ENCODE measurements at regions not wholly inside any gene's neighbourhood (a gene's known extent, or its start where the extent isn't known, plus 50 kb on each side); places are given as distances from the start of the nearest gene placed in this dataset.

DNA sequence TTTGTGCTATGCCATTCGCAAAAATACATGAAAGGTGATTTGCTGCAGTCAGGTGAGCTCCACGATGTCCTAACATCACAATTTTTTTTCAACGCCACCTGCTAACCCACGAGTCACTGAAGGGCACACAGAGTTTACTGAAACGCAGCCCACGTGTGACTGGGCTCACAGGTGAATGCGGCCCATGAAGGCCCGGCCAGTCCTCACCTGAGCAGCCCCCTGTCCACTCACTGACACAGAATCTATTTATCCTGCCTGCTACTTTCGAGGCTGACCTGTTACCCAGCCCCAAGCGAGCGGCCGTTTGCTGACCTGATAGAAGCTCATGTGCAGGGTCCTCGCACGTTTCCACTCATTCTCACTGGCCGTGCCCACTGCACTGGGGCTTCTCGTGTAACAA lies 121.9 kb upstream of the SOX1 start:
- TF ChIP-seq, protein P1, sequence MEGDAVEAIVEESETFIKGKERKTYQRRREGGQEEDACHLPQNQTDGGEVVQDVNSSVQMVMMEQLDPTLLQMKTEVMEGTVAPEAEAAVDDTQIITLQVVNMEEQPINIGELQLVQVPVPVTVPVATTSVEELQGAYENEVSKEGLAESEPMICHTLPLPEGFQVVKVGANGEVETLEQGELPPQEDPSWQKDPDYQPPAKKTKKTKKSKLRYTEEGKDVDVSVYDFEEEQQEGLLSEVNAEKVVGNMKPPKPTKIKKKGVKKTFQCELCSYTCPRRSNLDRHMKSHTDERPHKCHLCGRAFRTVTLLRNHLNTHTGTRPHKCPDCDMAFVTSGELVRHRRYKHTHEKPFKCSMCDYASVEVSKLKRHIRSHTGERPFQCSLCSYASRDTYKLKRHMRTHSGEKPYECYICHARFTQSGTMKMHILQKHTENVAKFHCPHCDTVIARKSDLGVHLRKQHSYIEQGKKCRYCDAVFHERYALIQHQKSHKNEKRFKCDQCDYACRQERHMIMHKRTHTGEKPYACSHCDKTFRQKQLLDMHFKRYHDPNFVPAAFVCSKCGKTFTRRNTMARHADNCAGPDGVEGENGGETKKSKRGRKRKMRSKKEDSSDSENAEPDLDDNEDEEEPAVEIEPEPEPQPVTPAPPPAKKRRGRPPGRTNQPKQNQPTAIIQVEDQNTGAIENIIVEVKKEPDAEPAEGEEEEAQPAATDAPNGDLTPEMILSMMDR (conservative IDR thresholded peaks at IDR 0.05; ENCODE audit: low read depth, low read length), result no peak
- TF ChIP-seq EZH2 (IDR thresholded peaks at IDR 0.05; ENCODE audit: borderline replicate concordance, low read depth, low read length, poor library complexity, severe bottlenecking), result no peak

Measured in A673 (cell line).